Activated CD4-positive, alpha-beta memory T cell treated with anti-CD3 and anti-CD28 coated beads for 36 hours (primary cell): ENCODE measurements at regions not wholly inside any gene's neighbourhood (a gene's known extent, or its start where the extent isn't known, plus 50 kb on each side); places are given as distances from the start of the nearest gene placed in this dataset.

Experiments
- CTCF ChIA-PET: fragments of 350-600 bp; sonication (Branson Sonifier 250); formaldehyde crosslinking; loops from one replicate; lab custom pipeline; 2021; ENCODE audit warnings: antibody characterized with exemption, inconsistent platforms; lab: Charles Lee
- POLR2A ChIA-PET: fragments of 350-600 bp; sonication (Branson Sonifier 250); formaldehyde crosslinking; loops from one replicate; lab custom pipeline; 2021; ENCODE audit warnings: antibody characterized with exemption; lab: Charles Lee
- DNase-seq: peaks from one replicate; pipeline ENCODE4 v3.0.0-alpha.2; 2020
- H3K27ac Mint-ChIP-seq: one replicate; pipeline ENCODE4 v1.8.0; 2021; ENCODE audit warnings: mixed read lengths
- H3K27me3 Mint-ChIP-seq: one replicate; pipeline ENCODE4 v1.8.0; 2021; ENCODE audit warnings: mixed read lengths
- H3K36me3 Mint-ChIP-seq: one replicate; pipeline ENCODE4 v1.8.0; 2021; ENCODE audit warnings: mixed read lengths
- H3K4me1 Mint-ChIP-seq: one replicate; pipeline ENCODE4 v1.8.0; 2021; ENCODE audit warnings: low read depth, mixed read lengths
- H3K4me3 Mint-ChIP-seq: one replicate; pipeline ENCODE4 v1.8.0; 2021; ENCODE audit warnings: mild to moderate bottlenecking, mixed read lengths
- H3K9me3 Mint-ChIP-seq: one replicate; pipeline ENCODE4 v1.8.0; 2021; ENCODE audit warnings: mixed read lengths
- intact Hi-C: fragments of 100-400 bp; cut with micrococcal nuclease; formaldehyde crosslinking; loops from one replicate; pipeline ENCODE4 v1.15.1; 2023

DNA sequence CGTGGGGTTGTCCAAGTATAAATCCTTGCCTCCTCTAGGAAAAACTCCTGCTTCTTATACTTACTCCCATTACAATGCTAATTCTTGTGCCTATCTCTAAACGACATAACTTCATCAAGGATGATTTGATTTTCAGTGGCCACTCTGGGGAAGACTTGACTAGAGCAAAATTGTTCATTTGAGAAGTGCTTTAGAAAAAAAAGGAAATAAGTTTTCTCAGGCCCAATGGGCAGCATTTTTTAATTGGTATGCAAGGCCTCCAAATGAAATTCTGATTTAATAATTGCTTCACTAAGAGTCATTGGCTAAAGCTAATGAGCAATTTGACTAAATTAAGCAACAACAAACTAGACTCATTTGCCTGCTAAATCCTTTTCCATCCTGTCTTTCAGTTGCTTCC lies 496.1 kb downstream of the TSN start:
- H3K4me3 Mint-ChIP-seq: no peak overlapping the region
- ChIA-PET CTCF (no interaction called here), POLR2A (no interaction called here)
- H3K9me3 Mint-ChIP-seq: no peaks in the 10 kb centered on the region
- no peak overlapping the region for H3K27ac Mint-ChIP-seq
- intact Hi-C loops: no loop called here
- DNase-seq: no peak
- no peaks in the 10 kb centered on the region for H3K36me3 Mint-ChIP-seq
- no peaks in the 10 kb centered on the region for H3K4me1 Mint-ChIP-seq
- no peaks in the 10 kb centered on the region for H3K27me3 Mint-ChIP-seq

DNA sequence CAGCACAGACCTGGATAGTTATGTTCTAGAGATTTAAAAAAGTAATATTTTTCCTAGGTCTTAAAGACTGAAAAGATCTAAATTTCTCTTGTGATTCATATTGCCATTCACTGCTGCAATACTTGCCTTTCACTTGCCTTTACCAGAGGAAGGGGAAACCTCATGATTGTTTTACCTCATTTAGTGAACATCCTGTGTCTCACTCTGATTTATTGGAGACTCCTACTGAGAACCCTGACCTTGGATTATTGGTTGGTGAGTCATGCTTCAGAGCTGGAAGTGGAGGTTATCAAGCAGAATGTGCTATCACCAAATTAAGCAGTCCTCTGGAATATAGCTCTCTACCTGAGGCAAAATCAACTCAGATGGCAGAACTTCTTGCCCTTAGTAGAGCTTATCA lies 500.5 kb downstream of the TSN start:
- no peaks in the 10 kb centered on the region for H3K4me1 Mint-ChIP-seq
- intact Hi-C loops: no loop called here
- no peak overlapping the region for H3K4me3 Mint-ChIP-seq
- no peak for DNase-seq
- no peaks in the 10 kb centered on the region for H3K27me3 Mint-ChIP-seq
- CTCF ChIA-PET: no interaction called here
- H3K9me3 Mint-ChIP-seq: no peaks in the 10 kb centered on the region
- POLR2A ChIA-PET: no interaction called here
- H3K36me3 Mint-ChIP-seq: no peaks in the 10 kb centered on the region
- H3K27ac Mint-ChIP-seq: no peak overlapping the region

DNA sequence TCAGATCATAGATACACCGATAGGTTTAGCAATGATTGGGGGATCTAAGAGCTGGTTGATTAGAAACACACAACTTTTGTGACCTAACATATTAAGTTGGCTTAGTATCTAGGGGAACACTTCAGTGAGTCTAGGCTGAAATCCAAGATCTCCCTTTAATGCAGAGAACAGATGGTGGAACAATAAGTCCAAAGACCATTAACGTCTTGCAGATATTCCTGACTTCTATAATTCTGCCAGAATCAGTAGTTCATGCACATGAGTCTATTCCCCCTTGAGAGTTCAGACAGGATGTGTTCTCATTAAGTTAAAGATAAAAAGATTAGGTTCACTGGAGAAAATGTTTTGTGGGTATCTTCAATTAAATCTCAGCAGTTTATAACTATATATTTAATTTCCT lies 506.5 kb downstream of the TSN start:
- POLR2A ChIA-PET: no interaction called here
- Mint-ChIP-seq H3K27me3 (no peaks in the 10 kb centered on the region), H3K27ac (no peak overlapping the region), H3K9me3 (no peaks in the 10 kb centered on the region), H3K36me3 (no peaks in the 10 kb centered on the region), H3K4me3 (no peak overlapping the region), H3K4me1 (no peaks in the 10 kb centered on the region)
- no peak for DNase-seq
- intact Hi-C loops: no loop called here
- CTCF ChIA-PET: no interaction called here

- Mint-ChIP-seq H3K4me1 (no peaks in the 10 kb centered on the region), H3K4me3 (no peak overlapping the region), H3K9me3 (no peaks in the 10 kb centered on the region), H3K27ac (no peak overlapping the region), H3K36me3 (no peaks in the 10 kb centered on the region), H3K27me3 (no peaks in the 10 kb centered on the region)
- POLR2A ChIA-PET: no interaction called here
- DNase-seq: no peak
- CTCF ChIA-PET: no interaction called here
- intact Hi-C loops: no loop called here
These were observed 508.3 kb downstream of the TSN start for GRCh38 chr2:122263746-122264145.

DNA sequence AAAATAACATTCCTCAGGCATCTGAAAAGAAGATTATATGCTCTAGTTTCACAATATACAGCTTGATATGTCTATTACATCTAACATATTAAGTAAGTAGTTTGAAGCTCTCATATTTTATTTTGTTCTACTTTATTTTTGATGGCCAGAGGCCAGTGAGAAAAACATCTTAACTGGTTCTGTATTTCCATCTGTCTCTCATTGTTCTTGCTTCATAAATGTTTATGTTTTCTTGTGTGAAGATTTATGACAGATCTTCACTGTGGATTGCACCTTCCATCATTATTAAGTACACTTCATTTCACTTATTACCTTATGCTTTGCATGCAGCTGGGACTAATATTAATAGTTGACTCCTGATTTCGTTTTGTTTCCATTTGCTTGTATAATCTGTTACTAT lies 511.2 kb downstream of the TSN start:
- Mint-ChIP-seq H3K4me3 (no peak overlapping the region), H3K36me3 (no peaks in the 10 kb centered on the region), H3K27me3 (no peaks in the 10 kb centered on the region), H3K9me3 (no peaks in the 10 kb centered on the region), H3K4me1 (no peaks in the 10 kb centered on the region), H3K27ac (no peak overlapping the region)
- POLR2A ChIA-PET: no interaction called here
- intact Hi-C loops: no loop called here
- no peak for DNase-seq
- CTCF ChIA-PET: no interaction called here

- H3K4me1 Mint-ChIP-seq: no peaks in the 10 kb centered on the region
- no peaks in the 10 kb centered on the region for H3K9me3 Mint-ChIP-seq
- no peak for DNase-seq
- H3K4me3 Mint-ChIP-seq: no peak overlapping the region
- H3K36me3 Mint-ChIP-seq: no peaks in the 10 kb centered on the region
- POLR2A ChIA-PET: no interaction called here
- no peak overlapping the region for H3K27ac Mint-ChIP-seq
- no peaks in the 10 kb centered on the region for H3K27me3 Mint-ChIP-seq
- CTCF ChIA-PET: no interaction called here
- intact Hi-C loops: no loop called here
These were observed 512.5 kb downstream of the TSN start for GRCh38 chr2:122267947-122268346.

- no peak for DNase-seq
- intact Hi-C loops: no loop called here
- Mint-ChIP-seq H3K4me1 (no peaks in the 10 kb centered on the region), H3K27ac (no peak overlapping the region), H3K27me3 (no peaks in the 10 kb centered on the region), H3K36me3 (no peaks in the 10 kb centered on the region), H3K4me3 (no peak overlapping the region), H3K9me3 (peaks cover 3% of the 10 kb centered on the region)
- ChIA-PET POLR2A (no interaction called here), CTCF (no interaction called here)
These were observed 518.5 kb downstream of the TSN start for GRCh38 chr2:122273785-122274419.

- ChIA-PET CTCF (no interaction called here), POLR2A (no interaction called here)
- no peaks in the 10 kb centered on the region for H3K4me1 Mint-ChIP-seq
- intact Hi-C loops: no loop called here
- H3K9me3 Mint-ChIP-seq: peaks cover 3% of the 10 kb centered on the region
- no peaks in the 10 kb centered on the region for H3K27me3 Mint-ChIP-seq
- H3K36me3 Mint-ChIP-seq: no peaks in the 10 kb centered on the region
- DNase-seq: no peak
- H3K4me3 Mint-ChIP-seq: no peak overlapping the region
- no peak overlapping the region for H3K27ac Mint-ChIP-seq
These were observed 522.5 kb downstream of the TSN start for GRCh38 chr2:122277956-122278355.

DNA sequence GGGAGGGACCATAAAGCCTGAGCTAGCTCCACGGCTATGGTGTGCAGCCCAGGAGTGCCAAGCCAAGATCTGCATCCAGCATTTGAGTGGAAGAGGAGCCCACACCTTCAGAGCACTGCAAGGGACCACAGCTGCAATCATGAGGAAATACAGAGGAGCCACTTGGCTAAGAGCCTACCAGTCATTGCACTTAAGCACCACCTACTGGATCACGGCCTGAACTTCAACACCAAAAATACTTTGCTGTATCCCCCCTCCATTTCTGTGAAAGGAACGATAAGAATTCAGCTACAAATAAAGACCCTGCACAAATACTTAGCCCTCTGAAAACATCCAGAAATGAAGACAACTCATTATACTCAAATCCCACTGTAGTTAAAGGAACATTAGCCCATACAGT lies 545.3 kb downstream of the TSN start:
- CTCF ChIA-PET: no interaction called here
- Mint-ChIP-seq H3K27ac (no peak overlapping the region), H3K4me3 (no peak overlapping the region), H3K36me3 (no peaks in the 10 kb centered on the region), H3K9me3 (peaks cover 16% of the 10 kb centered on the region), H3K27me3 (no peaks in the 10 kb centered on the region), H3K4me1 (no peaks in the 10 kb centered on the region)
- no peak for DNase-seq
- POLR2A ChIA-PET: no interaction called here
- intact Hi-C loops: no loop called here

- Mint-ChIP-seq H3K36me3 (no peaks in the 10 kb centered on the region), H3K9me3 (peaks cover 12% of the 10 kb centered on the region), H3K4me3 (no peak overlapping the region), H3K27me3 (no peaks in the 10 kb centered on the region), H3K27ac (no peak overlapping the region), H3K4me1 (no peaks in the 10 kb centered on the region)
- intact Hi-C loops: no loop called here
- no peak for DNase-seq
- ChIA-PET CTCF (no interaction called here), POLR2A (no interaction called here)
These were observed 552.3 kb downstream of the TSN start for GRCh38 chr2:122307763-122308162.

- Mint-ChIP-seq H3K4me3 (no peak overlapping the region), H3K27me3 (no peaks in the 10 kb centered on the region), H3K9me3 (peaks cover 2% of the 10 kb centered on the region), H3K27ac (no peak overlapping the region), H3K4me1 (no peaks in the 10 kb centered on the region), H3K36me3 (no peaks in the 10 kb centered on the region)
- intact Hi-C loops: no loop called here
- DNase-seq: no peak
- ChIA-PET CTCF (no interaction called here), POLR2A (no interaction called here)
These were observed 559.9 kb downstream of the TSN start for GRCh38 chr2:122315306-122315705.

DNA sequence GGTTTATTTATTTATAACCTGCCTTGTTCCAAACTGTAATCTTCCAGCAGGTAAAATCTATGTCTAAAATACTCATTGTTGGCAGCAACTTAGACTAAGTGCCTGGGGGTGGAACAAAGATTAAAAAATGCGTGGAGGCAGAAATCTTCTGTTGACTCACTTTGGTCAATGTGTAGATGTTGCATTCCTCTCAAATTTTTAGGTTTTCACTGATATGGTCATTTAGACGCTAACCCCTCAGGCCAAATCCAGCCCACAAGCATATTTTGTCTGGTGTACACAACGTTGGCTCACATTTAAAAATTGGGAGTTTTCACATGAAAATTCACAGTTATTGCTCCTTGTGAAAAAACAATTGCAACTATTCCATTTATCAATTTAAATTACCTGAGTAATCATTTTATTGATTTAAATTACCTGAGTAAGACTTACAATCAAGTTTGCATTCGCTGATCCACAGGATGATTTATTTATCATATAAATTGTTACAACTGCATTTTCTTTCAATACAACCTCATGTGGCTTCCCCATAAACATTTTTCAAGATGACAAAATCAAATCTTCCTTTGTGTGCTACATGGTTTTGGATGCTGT lies 564.2 kb downstream of the TSN start:
- CTCF ChIA-PET: no interaction called here
- intact Hi-C loops: no loop called here
- Mint-ChIP-seq H3K4me1 (no peaks in the 10 kb centered on the region), H3K4me3 (no peak overlapping the region), H3K27me3 (no peaks in the 10 kb centered on the region), H3K9me3 (peaks cover 4% of the 10 kb centered on the region), H3K36me3 (no peaks in the 10 kb centered on the region), H3K27ac (no peak overlapping the region)
- no peak for DNase-seq
- POLR2A ChIA-PET: no interaction called here

DNA sequence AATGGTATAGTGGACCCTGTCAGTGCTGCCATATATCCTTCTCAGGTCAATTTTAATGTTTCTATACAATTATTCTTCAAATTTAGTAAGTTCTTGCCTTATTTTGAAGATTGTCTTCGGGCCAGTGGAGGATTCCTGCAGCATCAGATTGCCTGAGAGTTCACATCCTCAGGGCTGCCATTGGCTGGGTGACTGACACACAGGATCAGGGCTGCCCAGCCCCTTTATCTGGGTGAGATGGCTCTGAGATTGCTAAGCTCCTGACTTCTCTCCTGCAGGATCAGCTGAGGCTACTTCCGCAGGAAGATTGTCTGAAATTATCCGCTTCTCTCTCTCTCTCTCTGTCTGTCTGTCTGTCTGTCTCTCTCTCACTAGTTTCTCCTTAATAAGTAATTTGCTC lies 567.4 kb downstream of the TSN start:
- Mint-ChIP-seq H3K27me3 (no peaks in the 10 kb centered on the region), H3K9me3 (peaks cover 4% of the 10 kb centered on the region), H3K4me3 (no peak overlapping the region), H3K4me1 (no peaks in the 10 kb centered on the region), H3K36me3 (no peaks in the 10 kb centered on the region), H3K27ac (no peak overlapping the region)
- DNase-seq: no peak
- ChIA-PET CTCF (no interaction called here), POLR2A (no interaction called here)
- intact Hi-C loops: no loop called here
